HG02938 (cell line): ENCODE measurements at regions not wholly inside any gene's neighbourhood (a gene's known extent, or its start where the extent isn't known, plus 50 kb on each side); places are given as distances from the start of the nearest gene placed in this dataset.
A peak's percentile ranks its signal among the peaks of the same experiment; 100 is the strongest.

Experiments used
- ATAC-seq: cut with Tn5 transposase; IDR thresholded peaks from one replicate; pipeline ENCODE4 v1.9.1; 2021; ENCODE audit warnings: mild to moderate bottlenecking, moderate library complexity; ENCODE audit not compliant: unreplicated experiment

- ATAC-seq, result no peak
These were observed 50.4 kb upstream of the SERTAD2 start for GRCh38 chr2:64704161-64704560.

GRCh38 chr2:64704996-64705395 is 51.3 kb upstream of the SERTAD2 start:
- no peak for ATAC-seq

- no peak for ATAC-seq
These were observed 53.6 kb upstream of the SERTAD2 start for GRCh38 chr2:64707276-64707675.

- ATAC-seq, result no peak
These were observed 55.1 kb upstream of the SERTAD2 start for GRCh38 chr2:64708829-64709228.

GRCh38 chr2:64711252-64711800 is 57.6 kb upstream of the SERTAD2 start:
- ATAC-seq, result no peak

GRCh38 chr2:64713686-64714085 is 60.0 kb upstream of the SERTAD2 start:
- no peak for ATAC-seq

GRCh38 chr2:64716569-64716968 is 62.9 kb upstream of the SERTAD2 start:
- ATAC-seq, result no peak

GRCh38 chr2:64718250-64718885 is 64.7 kb upstream of the SERTAD2 start:
- ATAC-seq, result no peak

GRCh38 chr2:64720535-64721319 is 67.0 kb upstream of the SERTAD2 start:
- ATAC-seq, result no peak

- ATAC-seq, result no peak
These were observed 67.6 kb upstream of the SERTAD2 start for GRCh38 chr2:64721320-64721623.

GRCh38 chr2:64722291-64723044 is 68.8 kb upstream of the SERTAD2 start:
- no peak for ATAC-seq

- ATAC-seq, result peak; percentile 93
These were observed 73.5 kb upstream of the SERTAD2 start for GRCh38 chr2:64727013-64727767.

GRCh38 chr2:64727843-64728463 is 74.2 kb upstream of the SERTAD2 start:
- ATAC-seq, result no peak

- ATAC-seq, result no peak
These were observed 77.0 kb upstream of the SERTAD2 start for GRCh38 chr2:64730551-64731262.

GRCh38 chr2:64731263-64731643 is 77.5 kb upstream of the SERTAD2 start:
- ATAC-seq, result no peak

- ATAC-seq, result no peak
These were observed 78.0 kb upstream of the SERTAD2 start for GRCh38 chr2:64731746-64732145.

GRCh38 chr2:64732146-64732545 is 78.4 kb upstream of the SERTAD2 start:
- no peak for ATAC-seq

GRCh38 chr2:64735504-64735903 is 81.8 kb upstream of the SERTAD2 start:
- ATAC-seq, result no peak

- no peak for ATAC-seq
These were observed 83.8 kb upstream of the SERTAD2 start for GRCh38 chr2:64737547-64737946.

GRCh38 chr2:64738026-64738425 is 84.3 kb upstream of the SERTAD2 start:
- ATAC-seq, result peak; percentile 84
